ENCODE measurements at regions not wholly inside any gene's neighbourhood (a gene's known extent, or its start where the extent isn't known, plus 50 kb on each side); places are given as distances from the start of the nearest gene placed in this dataset.

DNA sequence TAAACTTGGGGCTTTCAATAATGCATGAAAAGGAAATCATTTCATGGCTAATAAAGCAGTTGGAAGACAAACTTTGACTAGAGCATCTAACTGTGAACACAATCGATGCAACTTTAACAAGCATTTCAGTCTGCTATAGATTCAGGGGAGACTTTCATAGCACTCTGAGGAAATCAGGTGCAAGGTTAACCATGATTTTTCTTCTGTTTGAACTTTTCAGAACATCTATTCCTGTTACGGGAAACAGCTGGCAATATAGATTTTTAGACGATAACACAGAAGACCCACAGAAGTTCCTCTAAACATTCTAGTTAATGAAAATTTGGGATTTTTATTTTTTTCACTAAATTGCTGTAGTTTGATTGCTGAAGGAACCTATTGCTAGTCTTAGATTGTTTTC is 177.3 kb downstream of the TRIM33 start:
- no peak for DNase-seq (ENCODE audit: low read depth)
- CTCF ChIA-PET = interaction anchor here (4.0 kb wide), 1 partner anchor 13 kb away, joined by 21 read pairs; no protein-coding TSS in a partner anchor

DNA sequence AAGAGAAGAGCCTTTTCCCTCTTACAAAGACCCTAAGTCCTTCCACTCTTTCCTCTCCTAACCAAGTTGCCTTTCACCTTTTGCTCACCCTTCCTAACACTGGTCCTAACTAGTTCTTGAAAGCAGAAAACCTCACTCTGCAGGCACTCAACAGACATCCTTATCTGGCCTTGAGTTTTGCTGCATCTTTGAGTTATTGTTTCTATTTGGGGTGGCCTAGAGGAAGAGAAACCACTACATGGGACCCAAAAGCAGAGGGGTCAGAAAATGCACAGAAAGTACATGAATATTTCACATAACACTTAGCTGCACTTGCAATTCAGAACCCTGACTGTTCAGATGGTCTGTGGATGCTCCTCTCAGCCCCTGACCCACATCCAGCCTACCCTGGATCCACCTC is 178.3 kb upstream of the SYT6 start:
- POLR2A ChIA-PET = no interaction called here
- DNase-seq (ENCODE audit: low read depth) = no peak
- Histone ChIP-seq H3K36me3 (ENCODE audit: control insufficient read depth, insufficient read depth, low read length) (no peaks in the 10 kb centered on the region), H3K4me3 (ENCODE audit: low read depth, low read length) (no peak overlapping the region), H3K27me3 (ENCODE audit: control insufficient read depth, insufficient read depth, low read length) (peaks cover 10% of the 10 kb centered on the region)
- CTCF ChIA-PET = interaction anchor here (1.0 to 4.0 kb wide), 3 partner anchors 14 to 49 kb away, joined by 3 to 21 read pairs (median 3); no protein-coding TSS in a partner anchor
- TF ChIP-seq, protein P1, sequence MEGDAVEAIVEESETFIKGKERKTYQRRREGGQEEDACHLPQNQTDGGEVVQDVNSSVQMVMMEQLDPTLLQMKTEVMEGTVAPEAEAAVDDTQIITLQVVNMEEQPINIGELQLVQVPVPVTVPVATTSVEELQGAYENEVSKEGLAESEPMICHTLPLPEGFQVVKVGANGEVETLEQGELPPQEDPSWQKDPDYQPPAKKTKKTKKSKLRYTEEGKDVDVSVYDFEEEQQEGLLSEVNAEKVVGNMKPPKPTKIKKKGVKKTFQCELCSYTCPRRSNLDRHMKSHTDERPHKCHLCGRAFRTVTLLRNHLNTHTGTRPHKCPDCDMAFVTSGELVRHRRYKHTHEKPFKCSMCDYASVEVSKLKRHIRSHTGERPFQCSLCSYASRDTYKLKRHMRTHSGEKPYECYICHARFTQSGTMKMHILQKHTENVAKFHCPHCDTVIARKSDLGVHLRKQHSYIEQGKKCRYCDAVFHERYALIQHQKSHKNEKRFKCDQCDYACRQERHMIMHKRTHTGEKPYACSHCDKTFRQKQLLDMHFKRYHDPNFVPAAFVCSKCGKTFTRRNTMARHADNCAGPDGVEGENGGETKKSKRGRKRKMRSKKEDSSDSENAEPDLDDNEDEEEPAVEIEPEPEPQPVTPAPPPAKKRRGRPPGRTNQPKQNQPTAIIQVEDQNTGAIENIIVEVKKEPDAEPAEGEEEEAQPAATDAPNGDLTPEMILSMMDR (IDR thresholded peaks at IDR 0.05; ENCODE audit: insufficient read depth, low read depth, low read length) = no peak

More for the DNA sequence above, 177.3 kb downstream of the TRIM33 start:
- POLR2A ChIA-PET = no interaction called here
- peaks cover 11% of the 10 kb centered on the region for H3K27me3 ChIP-seq (ENCODE audit: control insufficient read depth, insufficient read depth, low read length)
- no peak overlapping the region for H3K4me3 ChIP-seq (ENCODE audit: low read depth, low read length)
- H3K36me3 ChIP-seq (ENCODE audit: control insufficient read depth, insufficient read depth, low read length) = no peaks in the 10 kb centered on the region
- TF ChIP-seq, protein P1 (IDR thresholded peaks at IDR 0.05; ENCODE audit: insufficient read depth, low read depth, low read length) = no peak

DNA sequence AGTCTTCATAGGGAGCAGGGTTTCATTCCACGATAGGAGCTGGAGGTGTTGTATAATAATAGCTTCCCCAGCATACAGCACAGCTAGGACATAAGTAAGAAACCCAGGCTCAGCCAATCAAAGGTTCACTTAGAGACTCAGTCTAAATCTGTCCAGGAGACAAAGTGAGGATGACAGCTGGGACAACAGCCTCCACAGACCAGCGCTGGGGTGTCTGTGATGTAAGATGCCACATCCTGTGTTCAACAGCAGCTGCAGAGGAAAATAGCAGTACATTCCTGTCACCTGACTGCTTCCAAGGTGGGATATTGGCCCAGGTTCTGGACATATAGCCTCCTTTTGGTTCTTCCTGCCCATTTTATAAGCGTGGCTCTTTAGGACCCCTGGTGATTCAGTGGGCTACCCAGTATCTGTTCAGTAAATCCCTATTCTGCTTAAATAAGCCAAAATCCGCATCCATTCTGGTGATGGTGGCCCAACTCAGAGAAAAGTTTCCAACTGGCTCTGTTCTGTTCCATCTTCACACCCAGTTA is 176.8 kb upstream of the SYT6 start:
- CTCF ChIA-PET = interaction anchor here (0.7 to 1.1 kb wide), 2 partner anchors 11 to 16 kb away, joined by 3 to 4 read pairs; no protein-coding TSS in a partner anchor
- Histone ChIP-seq H3K27me3 (ENCODE audit: control insufficient read depth, insufficient read depth, low read length) (peaks cover 10% of the 10 kb centered on the region), H3K4me3 (ENCODE audit: low read depth, low read length) (no peak overlapping the region), H3K36me3 (ENCODE audit: control insufficient read depth, insufficient read depth, low read length) (no peaks in the 10 kb centered on the region)
- POLR2A ChIA-PET = no interaction called here
- no peak for DNase-seq (ENCODE audit: low read depth)
- TF ChIP-seq, protein P1 (IDR thresholded peaks at IDR 0.05; ENCODE audit: insufficient read depth, low read depth, low read length) = no peak

DNA sequence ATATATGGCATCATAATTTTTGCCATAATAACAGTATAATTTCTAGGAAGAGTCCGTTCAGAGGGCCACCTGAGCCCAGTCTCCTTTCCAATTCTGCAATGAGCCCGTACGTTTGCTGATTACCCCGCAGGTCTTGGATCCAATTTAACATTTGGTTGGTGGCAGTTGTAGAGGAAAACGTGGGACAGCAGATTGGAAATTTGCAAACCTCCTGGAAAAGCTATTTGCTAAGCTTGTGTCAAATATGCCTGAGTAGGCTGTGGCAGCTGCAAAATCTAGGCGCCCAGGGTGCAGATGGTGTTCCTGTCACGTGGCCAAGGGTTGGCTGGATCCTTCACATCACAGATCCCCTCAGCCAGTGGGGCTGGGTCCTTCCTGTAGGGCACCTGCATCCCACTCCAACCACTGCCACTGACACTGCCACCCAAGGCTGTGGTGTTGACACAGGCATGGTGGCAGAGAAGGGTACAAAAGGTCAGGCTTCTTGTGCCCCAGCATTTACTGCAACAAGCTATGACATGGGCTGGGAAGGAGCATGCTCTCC is 174.8 kb upstream of the SYT6 start:
- no peak overlapping the region for H3K4me3 ChIP-seq (ENCODE audit: low read depth, low read length)
- POLR2A ChIA-PET = no interaction called here
- CTCF ChIA-PET = interaction anchor here (1.5 kb wide), 1 partner anchor 18 kb away, joined by 4 read pairs; no protein-coding TSS in a partner anchor
- peaks cover 10% of the 10 kb centered on the region for H3K27me3 ChIP-seq (ENCODE audit: control insufficient read depth, insufficient read depth, low read length)
- DNase-seq (ENCODE audit: low read depth) = no peak
- no peaks in the 10 kb centered on the region for H3K36me3 ChIP-seq (ENCODE audit: control insufficient read depth, insufficient read depth, low read length)
- TF ChIP-seq, protein P1 (IDR thresholded peaks at IDR 0.05; ENCODE audit: insufficient read depth, low read depth, low read length) = no peak

DNA sequence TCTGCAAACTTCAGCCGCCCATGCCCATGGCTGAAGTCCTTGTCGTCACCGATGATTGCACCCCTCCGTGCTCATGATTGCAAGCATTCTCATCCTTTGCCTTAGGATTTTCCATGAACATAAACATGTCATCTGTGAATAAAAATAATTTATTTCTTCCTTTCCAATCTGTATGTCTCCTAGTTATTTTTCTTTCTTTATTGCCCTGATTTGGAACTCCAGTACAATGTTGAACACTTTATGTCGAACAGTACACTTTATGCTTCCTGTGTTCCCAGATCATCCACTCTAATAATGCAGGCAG is 170.9 kb upstream of the SYT6 start:
- TF ChIP-seq, protein P1 (IDR thresholded peaks at IDR 0.05; ENCODE audit: insufficient read depth, low read depth, low read length) = no peak
- no peak for DNase-seq (ENCODE audit: low read depth)
- no peak overlapping the region for H3K4me3 ChIP-seq (ENCODE audit: low read depth, low read length)
- H3K36me3 ChIP-seq (ENCODE audit: control insufficient read depth, insufficient read depth, low read length) = no peaks in the 10 kb centered on the region
- ChIA-PET CTCF (no interaction called here), POLR2A (no interaction called here)
- H3K27me3 ChIP-seq (ENCODE audit: control insufficient read depth, insufficient read depth, low read length) = peaks cover 2% of the 10 kb centered on the region

Measured in BJ (cell line).